ENCODE measurements at regions not wholly inside any gene's neighbourhood (a gene's known extent, or its start where the extent isn't known, plus 50 kb on each side); places are given as distances from the start of the nearest gene placed in this dataset.

DNA sequence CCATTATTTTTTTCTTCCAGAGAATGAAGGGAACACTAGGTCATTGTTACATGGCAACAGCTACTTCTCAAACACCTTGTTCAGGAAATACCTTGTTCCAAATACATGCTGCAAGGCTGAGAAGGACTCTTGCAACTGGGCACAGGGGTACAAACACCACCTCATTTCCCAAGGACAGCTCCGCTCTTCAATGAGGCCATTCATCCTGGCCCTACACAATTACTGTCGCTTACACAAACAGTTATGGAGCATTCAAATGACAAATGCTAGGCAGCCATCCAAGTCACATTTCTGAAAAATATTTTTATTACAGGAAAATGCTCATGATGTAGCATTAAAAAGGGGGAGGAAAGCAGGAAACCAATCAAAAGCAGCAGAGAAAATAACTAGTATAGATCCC is 611.9 kb downstream of the DHX35 start:
- 15 to 27% methylated on average over 2 of the region's 2 CpGs for WGBS, 2 donors
- peak; percentile 80 for ATAC-seq
- TF ChIP-seq POLR2A (IDR thresholded peaks at IDR 0.05): no peak
- TF ChIP-seq CTCF (IDR thresholded peaks at IDR 0.05): no peak
- DNase-seq: peak; percentile 9 to 39 (median 14)
- no peak overlapping the region for H3K4me3 ChIP-seq
- H3K36me3 ChIP-seq (replicated peaks in 1 of 2; ENCODE audit: insufficient read depth in 1 of 2, low read depth in 2 of 2): no peaks in the 10 kb centered on the region
- no peaks in the 10 kb centered on the region for H3K4me1 ChIP-seq
- no peaks in the 10 kb centered on the region for H3K9me3 ChIP-seq
- peak overlapping the region in 3 of 4 donors; percentile 2 to 39 (median 30) for H3K27ac ChIP-seq
- no peaks in the 10 kb centered on the region for H3K27me3 ChIP-seq
- intact Hi-C loops (cut with DNase I): no loop called here

GRCh38 chr20:39571171-39571570 is 609.0 kb downstream of the DHX35 start:
- Histone ChIP-seq H3K27ac (no peak overlapping the region), H3K4me3 (no peak overlapping the region), H3K9me3 (no peaks in the 10 kb centered on the region), H3K36me3 (replicated peaks in 1 of 2; ENCODE audit: insufficient read depth in 1 of 2, low read depth in 2 of 2) (no peaks in the 10 kb centered on the region), H3K27me3 (no peaks in the 10 kb centered on the region), H3K4me1 (no peaks in the 10 kb centered on the region)
- intact Hi-C loops (cut with DNase I): no loop called here
- no peak for TF ChIP-seq POLR2A (IDR thresholded peaks at IDR 0.05)
- TF ChIP-seq CTCF (IDR thresholded peaks at IDR 0.05): no peak
- DNase-seq (no peak), ATAC-seq (no peak)
- WGBS, 2 donors: 59 to 62% methylated on average over 5 of the region's 5 CpGs

- no peaks in the 10 kb centered on the region for H3K9me3 ChIP-seq
- intact Hi-C loops (cut with DNase I): no loop called here
- no peaks in the 10 kb centered on the region for H3K27me3 ChIP-seq
- ATAC-seq (no peak), DNase-seq (no peak)
- H3K4me1 ChIP-seq: no peaks in the 10 kb centered on the region
- H3K4me3 ChIP-seq: no peak overlapping the region
- H3K36me3 ChIP-seq (replicated peaks in 1 of 2; ENCODE audit: insufficient read depth in 1 of 2, low read depth in 2 of 2): no peaks in the 10 kb centered on the region
- TF ChIP-seq CTCF (IDR thresholded peaks at IDR 0.05) (no peak), POLR2A (IDR thresholded peaks at IDR 0.05) (no peak)
- no peak overlapping the region for H3K27ac ChIP-seq
- WGBS, 2 donors: 78% methylated on average over 1 of the region's 1 CpG
Measured at GRCh38 chr20:39568109-39568508, 606.0 kb downstream of the DHX35 start.

- Histone ChIP-seq H3K4me1 (no peaks in the 10 kb centered on the region), H3K27ac (no peak overlapping the region), H3K36me3 (replicated peaks in 1 of 2; ENCODE audit: insufficient read depth in 1 of 2, low read depth in 2 of 2) (no peaks in the 10 kb centered on the region), H3K27me3 (no peaks in the 10 kb centered on the region), H3K4me3 (no peak overlapping the region), H3K9me3 (no peaks in the 10 kb centered on the region)
- ATAC-seq (no peak), DNase-seq (no peak)
- intact Hi-C loops (cut with DNase I): no loop called here
- 51 to 53% methylated on average over 4 of the region's 4 CpGs for WGBS, 2 donors
- TF ChIP-seq POLR2A (IDR thresholded peaks at IDR 0.05) (no peak), CTCF (IDR thresholded peaks at IDR 0.05) (no peak)
Measured at GRCh38 chr20:39563349-39563748, 601.2 kb downstream of the DHX35 start.

DNA sequence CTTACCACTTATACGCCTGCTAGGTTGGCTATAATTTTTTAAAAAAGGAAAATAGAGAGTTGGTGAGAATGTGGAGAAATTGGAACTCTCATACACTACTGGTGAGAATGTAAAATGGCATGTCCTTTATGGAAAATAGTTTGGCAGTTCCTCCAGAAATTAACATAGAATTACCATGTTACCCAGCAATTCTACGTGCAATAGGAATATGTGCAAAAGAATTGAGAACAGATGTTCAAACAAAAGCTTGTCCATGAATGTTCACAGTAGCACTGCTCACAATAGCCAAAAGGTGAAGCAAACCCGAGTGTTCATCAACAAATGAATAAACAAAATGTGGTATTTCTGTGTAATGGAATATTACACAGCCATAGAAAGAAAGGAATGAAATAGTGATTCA is 592.2 kb downstream of the DHX35 start:
- WGBS, 2 donors: 60 to 78% methylated on average over 3 of the region's 3 CpGs
- ATAC-seq: no peak
- intact Hi-C loops (cut with DNase I): no loop called here

More for the DNA sequence above, 592.2 kb downstream of the DHX35 start:
- Histone ChIP-seq H3K4me1 (no peaks in the 10 kb centered on the region), H3K36me3 (replicated peaks in 1 of 2; ENCODE audit: insufficient read depth in 1 of 2, low read depth in 2 of 2) (no peaks in the 10 kb centered on the region), H3K27me3 (no peaks in the 10 kb centered on the region), H3K9me3 (no peaks in the 10 kb centered on the region), H3K27ac (no peak overlapping the region), H3K4me3 (no peak overlapping the region)
- DNase-seq: no peak
- TF ChIP-seq CTCF (IDR thresholded peaks at IDR 0.05) (no peak), POLR2A (IDR thresholded peaks at IDR 0.05) (no peak)

All from body of pancreas (tissue), 4 donors.